ENCODE measurements at regions not wholly inside any gene's neighbourhood (a gene's known extent, or its start where the extent isn't known, plus 50 kb on each side); places are given as distances from the start of the nearest gene placed in this dataset.

GRCh38 chr4:188246488-188246887 lies 107.2 kb downstream of the TRIML1 start:
- intact Hi-C loops (cut with DNase I; ENCODE audit: low total_unique reads): no loop called here
- no peak for DNase-seq (ENCODE audit: low spot score in 2 of 2)
- 78% methylated on average over 8 of the region's 8 CpGs for WGBS, 2 donors
- no peak for TF ChIP-seq CTCF (IDR thresholded peaks at IDR 0.05)
- TF ChIP-seq POLR2A (IDR thresholded peaks at IDR 0.05): no peak
- no peak overlapping the region for H3K4me3 ChIP-seq (ENCODE audit: low read depth, poor library complexity, severe bottlenecking)

GRCh38 chr4:188254211-188254610 lies 115.0 kb downstream of the TRIML1 start:
- 75 to 76% methylated on average over 7 of the region's 7 CpGs for WGBS, 2 donors
- TF ChIP-seq POLR2A (IDR thresholded peaks at IDR 0.05): no peak
- TF ChIP-seq CTCF (IDR thresholded peaks at IDR 0.05): no peak
- no peak for DNase-seq (ENCODE audit: low spot score in 2 of 2)
- intact Hi-C loops (cut with DNase I; ENCODE audit: low total_unique reads): no loop called here
- no peak overlapping the region for H3K4me3 ChIP-seq (ENCODE audit: low read depth, poor library complexity, severe bottlenecking)

GRCh38 chr4:188262464-188262863 lies 123.2 kb downstream of the TRIML1 start:
- intact Hi-C loops (cut with DNase I; ENCODE audit: low total_unique reads): no loop called here
- H3K4me3 ChIP-seq (ENCODE audit: low read depth, poor library complexity, severe bottlenecking): no peak overlapping the region
- TF ChIP-seq CTCF (IDR thresholded peaks at IDR 0.05) (no peak), POLR2A (IDR thresholded peaks at IDR 0.05) (no peak)
- DNase-seq (ENCODE audit: low spot score in 2 of 2): no peak
- 72% methylated on average over 10 of the region's 10 CpGs for WGBS, 2 donors

GRCh38 chr4:188263321-188263720 lies 124.1 kb downstream of the TRIML1 start:
- H3K4me3 ChIP-seq (ENCODE audit: low read depth, poor library complexity, severe bottlenecking): no peak overlapping the region
- TF ChIP-seq CTCF (IDR thresholded peaks at IDR 0.05) (no peak), POLR2A (IDR thresholded peaks at IDR 0.05) (no peak)
- intact Hi-C loops (cut with DNase I; ENCODE audit: low total_unique reads): no loop called here
- no peak for DNase-seq (ENCODE audit: low spot score in 2 of 2)
- 85 to 86% methylated on average over 5 of the region's 5 CpGs for WGBS, 2 donors

- H3K4me3 ChIP-seq (ENCODE audit: low read depth, poor library complexity, severe bottlenecking): no peak overlapping the region
- TF ChIP-seq POLR2A (IDR thresholded peaks at IDR 0.05) (no peak), CTCF (IDR thresholded peaks at IDR 0.05) (no peak)
- intact Hi-C loops (cut with DNase I; ENCODE audit: low total_unique reads): no loop called here
- DNase-seq (ENCODE audit: low spot score in 2 of 2): no peak
- WGBS, 2 donors: 59 to 68% methylated on average over 6 of the region's 6 CpGs
Measured at GRCh38 chr4:188266386-188266785, 127.1 kb downstream of the TRIML1 start.

- H3K4me3 ChIP-seq (ENCODE audit: low read depth, poor library complexity, severe bottlenecking): no peak overlapping the region
- WGBS, 2 donors: 85 to 86% methylated on average over 13 of the region's 13 CpGs
- intact Hi-C loops (cut with DNase I; ENCODE audit: low total_unique reads): no loop called here
- no peak for DNase-seq (ENCODE audit: low spot score in 2 of 2)
- no peak for TF ChIP-seq CTCF (IDR thresholded peaks at IDR 0.05)
- no peak for TF ChIP-seq POLR2A (IDR thresholded peaks at IDR 0.05)
Measured at GRCh38 chr4:188268131-188268908, 129.1 kb downstream of the TRIML1 start.

All from lower leg skin (tissue), 4 donors.